Kidney (tissue), 13 donors: ENCODE measurements at regions not wholly inside any gene's neighbourhood (a gene's known extent, or its start where the extent isn't known, plus 50 kb on each side); places are given as distances from the start of the nearest gene placed in this dataset.

Experiments
- DNase-seq, 5 donors: peaks; one replicate each; pipeline ENCODE4 v3.0.0-alpha.2; 2013 to 2020
- FAIRE-seq: peaks from 2 replicates; lab custom pipeline; 2012; peaks lifted over from hg19 to GRCh38; lab: Jason Lieb, UNC
- H3K27ac ChIP-seq, 2 donors: one replicate each; pipeline ENCODE4 v1.7.0; 2013; ENCODE audit warnings: low read depth in 2 of 2, low read length in 2 of 2, inconsistent platforms in 1 of 2
- H3K27me3 ChIP-seq: one replicate; pipeline ENCODE4 v1.7.1; 2013; ENCODE audit warnings: low read length, inconsistent platforms; ENCODE audit not compliant: control insufficient read depth, insufficient read depth
- H3K36me3 ChIP-seq, 3 donors: one replicate each; pipeline versions ENCODE4 v1.7.0 to v1.7.1; 2013; ENCODE audit warnings: low read length in 3 of 3, control low read depth in 1 of 3, inconsistent platforms in 1 of 3; ENCODE audit not compliant: insufficient read depth in 3 of 3, control insufficient read depth in 2 of 3
- H3K4me1 ChIP-seq, 3 donors: one replicate each; pipeline versions ENCODE4 v1.7.0 to v1.7.1; 2013; ENCODE audit warnings: low read length in 3 of 3, inconsistent platforms in 1 of 3, low read depth in 1 of 3; ENCODE audit not compliant: control insufficient read depth in 2 of 3, insufficient read depth in 2 of 3
- H3K4me3 ChIP-seq, 3 donors: one replicate each; pipeline versions ENCODE4 v1.7.0 to v1.8.1; 2013; ENCODE audit warnings: low read length in 3 of 3, control low read depth in 1 of 3, inconsistent platforms in 1 of 3
- H3K9ac ChIP-seq, 3 donors: one replicate each; pipeline versions ENCODE4 v1.7.0 to v1.7.1; 2013; ENCODE audit warnings: low read length in 3 of 3, control low read depth in 1 of 3, inconsistent platforms in 1 of 3
- H3K9me3 ChIP-seq, 3 donors: one replicate each; pipeline versions ENCODE4 v1.7.0 to v1.7.1; 2013; ENCODE audit warnings: low read length in 3 of 3, control low read depth in 1 of 3, inconsistent platforms in 1 of 3; ENCODE audit not compliant: control insufficient read depth in 2 of 3, insufficient read depth in 1 of 3
- CTCF ChIP-seq: IDR thresholded peaks from 3 replicates; pipeline ENCODE4 v1.5.1; 2012; ENCODE audit warnings: mild to moderate bottlenecking, moderate library complexity, borderline replicate concordance; ENCODE audit not compliant: insufficient read depth; ENCODE audit errors: extremely low read depth
- intact Hi-C: fragments of 100-400 bp; cut with DNase I; formaldehyde crosslinking; loops from one replicate; pipeline ENCODE4 v1.11.1; 2022
- donor health status: control.
- donor health status: control.
- donor health status: control.
- donor health status: control.
- donor health status: control.
- donor health status: DM: yes; HTN: yes; CAD: no.
- donor health status: Normal renal cell carcinoma (clear cell type).

- H3K9ac ChIP-seq: no peak overlapping the region
- DNase-seq (peak in 1 of 5 donors; percentile 35), FAIRE-seq (no peak)
- peak overlapping the region in 1 of 3 donors; percentile 20 for H3K4me3 ChIP-seq
- intact Hi-C loops: no loop called here
- H3K4me1 ChIP-seq: peaks cover 0 to 13% (median 0%) of the 10 kb centered on the region in 3 donors
- peaks cover 0 to 3% (median 0%) of the 10 kb centered on the region in 3 donors for H3K9me3 ChIP-seq
- peak overlapping the region in 1 of 2 donors; percentile 41 for H3K27ac ChIP-seq
- no peaks in the 10 kb centered on the region for H3K27me3 ChIP-seq
- no peak for TF ChIP-seq CTCF
- no peaks in the 10 kb centered on the region for H3K36me3 ChIP-seq
Measured at GRCh38 chr17:72476134-72476533, 355.3 kb downstream of the SOX9 start.

GRCh38 chr17:72476575-72476986 lies 355.8 kb downstream of the SOX9 start:
- intact Hi-C loops: no loop called here
- no peaks in the 10 kb centered on the region for H3K36me3 ChIP-seq
- H3K4me3 ChIP-seq: peak overlapping the region in 1 of 3 donors; percentile 20
- TF ChIP-seq CTCF: no peak
- peaks cover 0 to 3% (median 0%) of the 10 kb centered on the region in 3 donors for H3K9me3 ChIP-seq
- H3K27ac ChIP-seq: no peak overlapping the region
- peaks cover 0 to 12% (median 0%) of the 10 kb centered on the region in 3 donors for H3K4me1 ChIP-seq
- H3K9ac ChIP-seq: no peak overlapping the region
- FAIRE-seq: no peak
- peak in 4 of 5 donors; percentile 81 to 88 (median 85) for DNase-seq
- H3K27me3 ChIP-seq: no peaks in the 10 kb centered on the region

GRCh38 chr17:72477491-72477890 lies 356.7 kb downstream of the SOX9 start:
- no peak overlapping the region for H3K4me3 ChIP-seq
- no peak for TF ChIP-seq CTCF
- peaks cover 0 to 5% (median 0%) of the 10 kb centered on the region in 3 donors for H3K4me1 ChIP-seq
- H3K36me3 ChIP-seq: no peaks in the 10 kb centered on the region
- peaks cover 0 to 3% (median 0%) of the 10 kb centered on the region in 3 donors for H3K9me3 ChIP-seq
- DNase-seq: no peak
- no peaks in the 10 kb centered on the region for H3K27me3 ChIP-seq
- no peak overlapping the region for H3K9ac ChIP-seq
- no peak for FAIRE-seq
- no peak overlapping the region for H3K27ac ChIP-seq
- intact Hi-C loops: no loop called here

- peak in 1 of 5 donors; percentile 28 for DNase-seq
- Histone ChIP-seq H3K4me3 (no peak overlapping the region), H3K9me3 (peaks cover 0 to 3% (median 0%) of the 10 kb centered on the region in 3 donors), H3K27ac (no peak overlapping the region), H3K36me3 (no peaks in the 10 kb centered on the region), H3K9ac (no peak overlapping the region), H3K4me1 (peaks cover 0 to 5% (median 0%) of the 10 kb centered on the region in 3 donors), H3K27me3 (no peaks in the 10 kb centered on the region)
- FAIRE-seq: no peak
- intact Hi-C loops: no loop called here
- TF ChIP-seq CTCF: no peak
Measured at GRCh38 chr17:72479113-72479512, 358.3 kb downstream of the SOX9 start.
